ENCODE measurements at regions not wholly inside any gene's neighbourhood (a gene's known extent, or its start where the extent isn't known, plus 50 kb on each side); places are given as distances from the start of the nearest gene placed in this dataset.

DNA sequence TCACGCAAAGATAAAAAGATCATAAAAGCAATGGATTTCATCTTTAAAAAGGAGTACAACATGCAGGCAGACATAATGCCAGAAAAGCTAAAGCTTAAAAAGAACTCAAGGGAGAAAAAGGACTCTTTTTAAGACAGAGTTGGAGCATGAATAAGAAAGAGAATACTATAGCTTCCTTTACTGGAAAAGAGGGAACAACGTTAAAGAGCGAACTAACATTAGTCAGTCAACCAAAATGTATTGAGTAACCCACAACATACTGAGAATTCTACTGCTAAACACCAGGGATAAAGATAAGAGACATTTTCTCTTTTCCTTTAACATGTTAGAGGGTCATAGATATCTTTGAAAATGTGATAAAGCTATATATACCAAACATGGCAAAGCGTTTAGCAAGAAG, 182.0 kb downstream of the DUSP10 start:
- TF ChIP-seq CTCF (IDR thresholded peaks at IDR 0.05; ENCODE audit: low read length) = no peak
- no peak for TF ChIP-seq EZH2 (IDR thresholded peaks at IDR 0.05; ENCODE audit: borderline replicate concordance, low read length)
